ENCODE measurements at regions not wholly inside any gene's neighbourhood (a gene's known extent, or its start where the extent isn't known, plus 50 kb on each side); places are given as distances from the start of the nearest gene placed in this dataset.

DNA sequence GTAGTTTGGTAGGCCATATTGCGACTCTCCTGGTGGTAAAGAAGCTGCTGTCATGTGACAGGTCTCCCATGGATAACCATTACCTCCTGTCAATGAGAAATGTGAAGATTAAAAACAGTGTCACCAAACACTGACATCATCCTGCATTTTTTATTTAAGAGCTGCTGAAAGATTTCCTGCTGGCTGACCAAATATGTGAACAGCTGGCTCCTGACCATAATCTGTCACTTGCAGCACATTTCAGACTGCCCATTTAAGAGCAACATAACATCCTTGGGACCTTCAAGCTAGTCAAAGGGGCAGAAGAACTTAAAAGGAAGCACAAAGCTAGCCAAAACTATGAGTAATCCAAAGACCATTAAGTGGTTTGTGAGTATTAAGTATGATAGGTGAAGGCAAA, 288.0 kb downstream of the IZUMO3 start:
- TF ChIP-seq HOXA7 (CRISPR knock-in tag; IDR thresholded peaks at IDR 0.05; ENCODE audit: borderline replicate concordance) = no peak
- no peak for TF ChIP-seq ZNF423 (tag by site-specific recombination; IDR thresholded peaks at IDR 0.05)
- no peak for TF ChIP-seq ZNF624 (tag by site-specific recombination; IDR thresholded peaks at IDR 0.05)
- no peak for TF ChIP-seq KLF8 (tag by site-specific recombination; IDR thresholded peaks at IDR 0.05)
- no peak for TF ChIP-seq ZNF555 (tag by site-specific recombination; conservative IDR thresholded peaks at IDR 0.05)
- no peak for TF ChIP-seq ZNF341 (tag by site-specific recombination; IDR thresholded peaks at IDR 0.05; ENCODE audit: low read depth)
- TF ChIP-seq MYNN (tag by site-specific recombination; IDR thresholded peaks at IDR 0.05; ENCODE audit: borderline replicate concordance) = no peak
- TF ChIP-seq, protein P1, sequence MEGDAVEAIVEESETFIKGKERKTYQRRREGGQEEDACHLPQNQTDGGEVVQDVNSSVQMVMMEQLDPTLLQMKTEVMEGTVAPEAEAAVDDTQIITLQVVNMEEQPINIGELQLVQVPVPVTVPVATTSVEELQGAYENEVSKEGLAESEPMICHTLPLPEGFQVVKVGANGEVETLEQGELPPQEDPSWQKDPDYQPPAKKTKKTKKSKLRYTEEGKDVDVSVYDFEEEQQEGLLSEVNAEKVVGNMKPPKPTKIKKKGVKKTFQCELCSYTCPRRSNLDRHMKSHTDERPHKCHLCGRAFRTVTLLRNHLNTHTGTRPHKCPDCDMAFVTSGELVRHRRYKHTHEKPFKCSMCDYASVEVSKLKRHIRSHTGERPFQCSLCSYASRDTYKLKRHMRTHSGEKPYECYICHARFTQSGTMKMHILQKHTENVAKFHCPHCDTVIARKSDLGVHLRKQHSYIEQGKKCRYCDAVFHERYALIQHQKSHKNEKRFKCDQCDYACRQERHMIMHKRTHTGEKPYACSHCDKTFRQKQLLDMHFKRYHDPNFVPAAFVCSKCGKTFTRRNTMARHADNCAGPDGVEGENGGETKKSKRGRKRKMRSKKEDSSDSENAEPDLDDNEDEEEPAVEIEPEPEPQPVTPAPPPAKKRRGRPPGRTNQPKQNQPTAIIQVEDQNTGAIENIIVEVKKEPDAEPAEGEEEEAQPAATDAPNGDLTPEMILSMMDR (tag by site-specific recombination; IDR thresholded peaks at IDR 0.05) = no peak
- TF ChIP-seq, protein P2, sequence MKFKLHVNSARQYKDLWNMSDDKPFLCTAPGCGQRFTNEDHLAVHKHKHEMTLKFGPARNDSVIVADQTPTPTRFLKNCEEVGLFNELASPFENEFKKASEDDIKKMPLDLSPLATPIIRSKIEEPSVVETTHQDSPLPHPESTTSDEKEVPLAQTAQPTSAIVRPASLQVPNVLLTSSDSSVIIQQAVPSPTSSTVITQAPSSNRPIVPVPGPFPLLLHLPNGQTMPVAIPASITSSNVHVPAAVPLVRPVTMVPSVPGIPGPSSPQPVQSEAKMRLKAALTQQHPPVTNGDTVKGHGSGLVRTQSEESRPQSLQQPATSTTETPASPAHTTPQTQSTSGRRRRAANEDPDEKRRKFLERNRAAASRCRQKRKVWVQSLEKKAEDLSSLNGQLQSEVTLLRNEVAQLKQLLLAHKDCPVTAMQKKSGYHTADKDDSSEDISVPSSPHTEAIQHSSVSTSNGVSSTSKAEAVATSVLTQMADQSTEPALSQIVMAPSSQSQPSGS (tag by site-specific recombination; IDR thresholded peaks at IDR 0.05; ENCODE audit: low read depth) = no peak
- no peak for TF ChIP-seq ZNF146 (tag by site-specific recombination; IDR thresholded peaks at IDR 0.05)
- TF ChIP-seq, protein P3, sequence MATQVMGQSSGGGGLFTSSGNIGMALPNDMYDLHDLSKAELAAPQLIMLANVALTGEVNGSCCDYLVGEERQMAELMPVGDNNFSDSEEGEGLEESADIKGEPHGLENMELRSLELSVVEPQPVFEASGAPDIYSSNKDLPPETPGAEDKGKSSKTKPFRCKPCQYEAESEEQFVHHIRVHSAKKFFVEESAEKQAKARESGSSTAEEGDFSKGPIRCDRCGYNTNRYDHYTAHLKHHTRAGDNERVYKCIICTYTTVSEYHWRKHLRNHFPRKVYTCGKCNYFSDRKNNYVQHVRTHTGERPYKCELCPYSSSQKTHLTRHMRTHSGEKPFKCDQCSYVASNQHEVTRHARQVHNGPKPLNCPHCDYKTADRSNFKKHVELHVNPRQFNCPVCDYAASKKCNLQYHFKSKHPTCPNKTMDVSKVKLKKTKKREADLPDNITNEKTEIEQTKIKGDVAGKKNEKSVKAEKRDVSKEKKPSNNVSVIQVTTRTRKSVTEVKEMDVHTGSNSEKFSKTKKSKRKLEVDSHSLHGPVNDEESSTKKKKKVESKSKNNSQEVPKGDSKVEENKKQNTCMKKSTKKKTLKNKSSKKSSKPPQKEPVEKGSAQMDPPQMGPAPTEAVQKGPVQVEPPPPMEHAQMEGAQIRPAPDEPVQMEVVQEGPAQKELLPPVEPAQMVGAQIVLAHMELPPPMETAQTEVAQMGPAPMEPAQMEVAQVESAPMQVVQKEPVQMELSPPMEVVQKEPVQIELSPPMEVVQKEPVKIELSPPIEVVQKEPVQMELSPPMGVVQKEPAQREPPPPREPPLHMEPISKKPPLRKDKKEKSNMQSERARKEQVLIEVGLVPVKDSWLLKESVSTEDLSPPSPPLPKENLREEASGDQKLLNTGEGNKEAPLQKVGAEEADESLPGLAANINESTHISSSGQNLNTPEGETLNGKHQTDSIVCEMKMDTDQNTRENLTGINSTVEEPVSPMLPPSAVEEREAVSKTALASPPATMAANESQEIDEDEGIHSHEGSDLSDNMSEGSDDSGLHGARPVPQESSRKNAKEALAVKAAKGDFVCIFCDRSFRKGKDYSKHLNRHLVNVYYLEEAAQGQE (tag by site-specific recombination; IDR thresholded peaks at IDR 0.05) = no peak
